ENCODE measurements at regions not wholly inside any gene's neighbourhood (a gene's known extent, or its start where the extent isn't known, plus 50 kb on each side); places are given as distances from the start of the nearest gene placed in this dataset.

DNA sequence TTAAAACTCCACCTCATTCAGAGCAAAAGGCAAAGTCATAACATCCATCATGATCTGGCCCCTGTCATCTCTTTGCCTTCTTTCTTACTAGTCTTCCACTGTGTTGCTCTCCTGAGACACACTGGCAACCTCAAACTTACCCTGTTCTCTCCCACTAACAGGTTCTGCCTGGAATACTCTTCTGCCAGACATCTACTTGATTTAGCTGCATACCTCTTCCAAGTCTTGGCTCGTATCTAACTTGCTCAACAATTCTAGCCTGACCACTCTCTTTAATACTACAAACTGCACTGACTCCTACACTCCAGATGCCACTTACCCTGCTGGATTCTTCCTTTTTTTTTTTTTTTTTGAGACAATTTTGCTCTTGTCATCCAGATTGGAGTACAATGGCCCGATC, 167.0 kb upstream of the MTPN start:
- Histone ChIP-seq H3K9ac (ENCODE audit: low read length) (no peak overlapping the region), H2AFZ (ENCODE audit: insufficient read depth, low read depth, low read length, poor library complexity, severe bottlenecking) (no peak overlapping the region), H3K4me1 (ENCODE audit: control insufficient read depth in 2 of 2, insufficient read depth in 2 of 2, low read length in 2 of 2) (no peaks in the 10 kb centered on the region), H3K4me3 (ENCODE audit: control extremely low read depth in 1 of 5, extremely low read depth in 1 of 5, insufficient read depth in 1 of 5, low read depth in 2 of 5, low read length in 4 of 5) (no peak overlapping the region), H3K79me2 (ENCODE audit: control insufficient read depth, insufficient read depth, low read length) (no peaks in the 10 kb centered on the region), H3K4me2 (replicated peaks; ENCODE audit: low read depth, low read length, poor library complexity, severe bottlenecking) (no peak overlapping the region), H3K36me3 (replicated peaks in 1 of 2; ENCODE audit: control extremely low read depth in 1 of 2, control insufficient read depth in 1 of 2, extremely low read depth in 1 of 2, insufficient read depth in 2 of 2, low read length in 1 of 2) (no peaks in the 10 kb centered on the region), H3K9me3 (ENCODE audit: control extremely low read depth in 1 of 3, control insufficient read depth in 2 of 3, insufficient read depth in 1 of 3, low read length in 2 of 3) (no peaks in the 10 kb centered on the region), H3K27me3 (replicated peaks in 1 of 4; ENCODE audit: control extremely low read depth in 1 of 4, control insufficient read depth in 3 of 4, insufficient read depth in 4 of 4, low read length in 3 of 4) (no peaks in the 10 kb centered on the region), H3K27ac (ENCODE audit: low read length in 2 of 2) (no peak overlapping the region), H4K20me1 (ENCODE audit: control insufficient read depth, insufficient read depth, low read length, poor library complexity, severe bottlenecking) (no peaks in the 10 kb centered on the region)
- intact Hi-C loops (cut with micrococcal nuclease) = no loop called here
- Mint-ChIP-seq H3K4me3 (no peak overlapping the region), H3K9me3 (ENCODE audit: insufficient read depth) (no peaks in the 10 kb centered on the region), H3K27ac (no peak overlapping the region), H3K27me3 (no peaks in the 10 kb centered on the region), H3K4me1 (no peaks in the 10 kb centered on the region)
- TF ChIP-seq, protein P1, sequence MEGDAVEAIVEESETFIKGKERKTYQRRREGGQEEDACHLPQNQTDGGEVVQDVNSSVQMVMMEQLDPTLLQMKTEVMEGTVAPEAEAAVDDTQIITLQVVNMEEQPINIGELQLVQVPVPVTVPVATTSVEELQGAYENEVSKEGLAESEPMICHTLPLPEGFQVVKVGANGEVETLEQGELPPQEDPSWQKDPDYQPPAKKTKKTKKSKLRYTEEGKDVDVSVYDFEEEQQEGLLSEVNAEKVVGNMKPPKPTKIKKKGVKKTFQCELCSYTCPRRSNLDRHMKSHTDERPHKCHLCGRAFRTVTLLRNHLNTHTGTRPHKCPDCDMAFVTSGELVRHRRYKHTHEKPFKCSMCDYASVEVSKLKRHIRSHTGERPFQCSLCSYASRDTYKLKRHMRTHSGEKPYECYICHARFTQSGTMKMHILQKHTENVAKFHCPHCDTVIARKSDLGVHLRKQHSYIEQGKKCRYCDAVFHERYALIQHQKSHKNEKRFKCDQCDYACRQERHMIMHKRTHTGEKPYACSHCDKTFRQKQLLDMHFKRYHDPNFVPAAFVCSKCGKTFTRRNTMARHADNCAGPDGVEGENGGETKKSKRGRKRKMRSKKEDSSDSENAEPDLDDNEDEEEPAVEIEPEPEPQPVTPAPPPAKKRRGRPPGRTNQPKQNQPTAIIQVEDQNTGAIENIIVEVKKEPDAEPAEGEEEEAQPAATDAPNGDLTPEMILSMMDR (IDR thresholded peaks at IDR 0.05) = no peak
- no peak for TF ChIP-seq EZH2 (IDR thresholded peaks at IDR 0.05; ENCODE audit: borderline replicate concordance, insufficient read depth, low read depth, low read length, poor library complexity, severe bottlenecking)
- ChIA-PET POLR2A (no interaction called here), CTCF (no interaction called here)
- 93% methylated on average over 1 of the region's 2 CpGs for WGBS (ENCODE audit: insufficient coverage)
- ATAC-seq (ENCODE audit: low read depth) (no peak), DNase-seq (no peak)

DNA sequence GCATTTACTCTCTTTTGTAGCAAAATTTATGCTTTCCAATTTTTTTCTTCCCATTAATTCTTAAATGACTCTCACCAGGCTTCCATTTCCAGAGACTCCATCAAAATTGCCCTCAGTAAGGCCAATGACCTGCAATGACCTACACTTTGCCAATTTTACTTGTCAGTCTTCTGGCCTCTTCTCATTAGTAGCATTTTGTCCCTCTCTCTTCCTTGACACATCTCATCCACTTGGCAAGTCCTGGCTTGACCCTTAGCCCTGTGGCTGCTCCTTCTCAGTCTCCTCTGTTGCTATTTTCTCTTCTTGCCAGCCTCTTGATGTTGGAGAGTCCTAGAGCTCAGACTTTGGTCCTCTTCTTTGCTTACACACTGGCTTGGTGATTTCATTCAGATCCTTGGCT, 166.1 kb upstream of the MTPN start:
- no peak for ATAC-seq (ENCODE audit: low read depth)

More for the DNA sequence above, 166.1 kb upstream of the MTPN start:
- H3K4me1 ChIP-seq (ENCODE audit: control insufficient read depth in 2 of 2, insufficient read depth in 2 of 2, low read length in 2 of 2) = no peaks in the 10 kb centered on the region
- H4K20me1 ChIP-seq (ENCODE audit: control insufficient read depth, insufficient read depth, low read length, poor library complexity, severe bottlenecking) = no peaks in the 10 kb centered on the region
- H3K9me3 ChIP-seq (ENCODE audit: control extremely low read depth in 1 of 3, control insufficient read depth in 2 of 3, insufficient read depth in 1 of 3, low read length in 2 of 3) = no peaks in the 10 kb centered on the region
- no peak overlapping the region for H3K4me3 Mint-ChIP-seq
- no peak overlapping the region for H2AFZ ChIP-seq (ENCODE audit: insufficient read depth, low read depth, low read length, poor library complexity, severe bottlenecking)
- no peak overlapping the region for H3K4me3 ChIP-seq (ENCODE audit: control extremely low read depth in 1 of 5, extremely low read depth in 1 of 5, insufficient read depth in 1 of 5, low read depth in 2 of 5, low read length in 4 of 5)
- H3K36me3 ChIP-seq (replicated peaks in 1 of 2; ENCODE audit: control extremely low read depth in 1 of 2, control insufficient read depth in 1 of 2, extremely low read depth in 1 of 2, insufficient read depth in 2 of 2, low read length in 1 of 2) = no peaks in the 10 kb centered on the region
- no peaks in the 10 kb centered on the region for H3K27me3 Mint-ChIP-seq
- DNase-seq = no peak
- no peak overlapping the region for H3K4me2 ChIP-seq (replicated peaks; ENCODE audit: low read depth, low read length, poor library complexity, severe bottlenecking)
- no peak overlapping the region for H3K27ac Mint-ChIP-seq
- no peak overlapping the region for H3K27ac ChIP-seq (ENCODE audit: low read length in 2 of 2)
- H3K79me2 ChIP-seq (ENCODE audit: control insufficient read depth, insufficient read depth, low read length) = no peaks in the 10 kb centered on the region
- intact Hi-C loops (cut with micrococcal nuclease) = no loop called here
- H3K4me1 Mint-ChIP-seq = no peaks in the 10 kb centered on the region
- TF ChIP-seq, protein P1 (IDR thresholded peaks at IDR 0.05) = no peak
- TF ChIP-seq EZH2 (IDR thresholded peaks at IDR 0.05; ENCODE audit: borderline replicate concordance, insufficient read depth, low read depth, low read length, poor library complexity, severe bottlenecking) = no peak
- CTCF ChIA-PET = no interaction called here
- H3K9me3 Mint-ChIP-seq (ENCODE audit: insufficient read depth) = no peaks in the 10 kb centered on the region
- no peak overlapping the region for H3K9ac ChIP-seq (ENCODE audit: low read length)
- no peaks in the 10 kb centered on the region for H3K27me3 ChIP-seq (replicated peaks in 1 of 4; ENCODE audit: control extremely low read depth in 1 of 4, control insufficient read depth in 3 of 4, insufficient read depth in 4 of 4, low read length in 3 of 4)
- POLR2A ChIA-PET = no interaction called here

All from B cell (primary cell).